ENCODE measurements at regions not wholly inside any gene's neighbourhood (a gene's known extent, or its start where the extent isn't known, plus 50 kb on each side); places are given as distances from the start of the nearest gene placed in this dataset.

DNA sequence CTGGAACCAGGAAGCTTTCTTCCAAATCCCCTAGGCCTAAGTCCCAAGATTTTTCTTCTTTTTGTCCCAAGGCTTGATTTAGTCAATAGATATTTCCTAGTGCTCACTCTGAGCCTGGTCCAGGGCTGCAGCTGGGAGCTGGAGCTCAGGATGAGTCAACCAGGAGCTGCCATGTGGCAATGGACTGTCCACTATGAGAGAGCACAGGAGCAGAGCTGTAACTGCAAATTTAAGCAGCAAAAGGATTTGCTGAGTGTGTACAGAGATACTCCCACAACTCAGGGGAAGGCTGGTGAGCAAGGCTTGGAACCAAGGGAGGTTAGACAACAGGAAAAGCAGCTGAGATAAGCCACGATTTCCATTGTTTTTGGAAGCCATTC is 92.1 kb upstream of the CXCL12 start:
- no peak for DNase-seq (ENCODE audit: low read depth)

DNA sequence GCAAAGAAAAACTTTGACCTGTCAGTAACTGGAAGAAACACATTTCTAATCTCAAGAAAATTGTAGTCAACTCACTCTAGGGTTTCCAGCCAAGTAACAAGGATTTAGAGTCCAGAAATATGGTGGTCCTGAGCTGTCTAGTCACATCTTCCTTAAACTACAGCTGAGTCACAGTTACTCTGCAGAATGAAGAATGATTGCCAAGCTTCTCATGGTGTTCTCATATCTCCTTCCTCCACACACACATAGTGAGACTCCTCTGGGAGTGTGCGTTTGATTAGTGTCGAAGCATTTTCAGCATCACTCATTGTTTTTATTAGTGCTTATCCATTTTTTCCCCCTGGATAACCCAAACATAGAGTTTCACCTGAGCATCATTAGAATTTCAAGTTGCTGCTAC is 93.1 kb upstream of the CXCL12 start:
- DNase-seq (ENCODE audit: low read depth) = no peak

DNA sequence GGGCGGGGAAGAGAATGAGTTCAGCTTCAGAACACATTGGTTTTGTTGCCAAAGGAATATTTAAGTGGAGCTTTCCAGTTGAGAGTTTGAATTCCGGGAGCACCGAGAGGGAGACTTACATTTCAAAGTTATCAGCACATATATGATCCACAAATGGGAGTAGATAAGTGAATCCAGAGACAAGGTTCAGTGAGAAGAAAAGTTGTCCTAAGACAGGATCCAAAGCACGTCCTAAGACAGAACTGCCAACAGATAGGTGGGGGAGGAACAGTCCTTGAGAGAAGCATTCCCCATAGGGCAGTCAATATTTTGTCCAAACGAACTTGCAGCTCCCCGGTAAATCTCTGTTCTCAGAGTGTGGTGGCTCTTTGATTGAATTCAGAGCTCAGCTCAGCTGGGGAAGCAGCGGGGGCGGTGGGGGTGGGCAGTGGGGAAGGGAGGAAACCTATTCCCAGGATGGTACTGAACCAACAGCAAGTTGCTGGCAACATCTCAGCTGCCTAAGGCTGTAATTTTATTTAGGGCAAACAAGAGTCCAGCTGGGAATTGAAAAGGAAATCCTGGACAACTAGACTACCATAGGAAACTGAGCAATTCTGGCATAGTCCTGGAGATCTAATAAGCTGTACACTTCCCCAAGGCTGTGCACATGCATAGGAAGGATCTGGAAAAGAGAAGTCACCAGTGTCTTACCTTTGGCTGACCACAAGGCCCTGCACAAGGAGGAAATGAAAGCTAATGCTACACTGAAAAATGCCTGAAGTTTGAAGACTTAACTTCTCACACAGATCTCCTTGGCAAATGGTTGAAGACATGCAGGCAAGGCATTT is 94.2 kb upstream of the CXCL12 start:
- DNase-seq (ENCODE audit: low read depth) = no peak

DNA sequence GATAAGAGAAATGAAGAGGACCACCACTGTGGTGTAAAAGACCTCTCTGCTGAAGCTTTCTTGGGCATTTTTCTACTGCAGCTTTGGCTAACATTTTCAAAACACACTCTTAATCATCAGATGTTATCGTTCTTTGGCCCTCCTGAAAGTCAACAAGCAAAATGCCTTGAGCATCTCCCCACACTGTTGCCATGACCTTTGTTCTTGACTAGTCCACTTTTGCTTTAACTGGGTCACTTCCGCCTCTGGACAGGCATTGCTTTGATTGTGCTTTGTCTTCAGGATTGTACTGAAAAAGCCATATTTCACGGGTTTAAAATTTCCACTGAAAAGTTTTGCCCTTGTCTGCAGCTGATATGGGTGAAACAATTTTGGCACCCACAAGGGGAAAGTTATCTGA is 107.8 kb upstream of the CXCL12 start:
- DNase-seq (ENCODE audit: low read depth) = no peak

DNA sequence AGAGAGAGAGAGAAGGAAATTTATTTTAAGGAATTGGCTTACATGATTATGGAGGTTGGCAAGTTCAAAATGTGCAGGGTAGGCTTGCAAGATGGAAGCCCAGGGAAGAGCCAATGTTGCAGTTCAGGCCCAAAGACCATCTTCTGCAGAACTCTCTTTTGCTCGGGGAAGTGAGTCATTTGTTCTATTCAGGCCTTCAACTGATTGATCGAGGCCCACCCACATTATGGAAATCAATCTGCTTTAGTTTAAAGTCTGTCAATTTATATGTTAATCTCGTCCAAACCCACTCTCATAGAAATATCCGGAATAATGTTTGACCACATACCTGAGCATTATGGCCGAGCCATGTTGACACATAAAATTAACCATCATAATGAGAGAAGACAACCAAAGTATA is 113.3 kb upstream of the CXCL12 start:
- no peak for DNase-seq (ENCODE audit: low read depth)

DNA sequence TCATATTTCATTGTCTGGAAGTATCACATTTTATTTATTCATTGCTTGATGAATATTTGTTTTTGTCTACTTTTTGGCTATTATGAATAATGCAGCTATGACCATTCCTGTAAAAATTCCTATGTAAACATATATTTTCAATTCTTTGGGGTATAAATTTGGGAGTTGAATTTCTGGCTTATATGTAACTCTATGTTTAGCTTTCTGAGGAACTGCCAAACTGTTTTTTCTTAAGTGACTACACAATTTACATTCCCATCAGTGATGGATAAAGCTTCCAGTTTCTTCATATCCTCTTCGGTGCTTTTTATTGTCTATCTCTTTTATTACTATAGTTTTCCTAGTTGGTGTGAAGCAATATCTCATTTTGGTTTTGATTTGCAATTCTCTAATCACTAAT is 115.6 kb upstream of the CXCL12 start:
- no peak for DNase-seq (ENCODE audit: low read depth)

DNA sequence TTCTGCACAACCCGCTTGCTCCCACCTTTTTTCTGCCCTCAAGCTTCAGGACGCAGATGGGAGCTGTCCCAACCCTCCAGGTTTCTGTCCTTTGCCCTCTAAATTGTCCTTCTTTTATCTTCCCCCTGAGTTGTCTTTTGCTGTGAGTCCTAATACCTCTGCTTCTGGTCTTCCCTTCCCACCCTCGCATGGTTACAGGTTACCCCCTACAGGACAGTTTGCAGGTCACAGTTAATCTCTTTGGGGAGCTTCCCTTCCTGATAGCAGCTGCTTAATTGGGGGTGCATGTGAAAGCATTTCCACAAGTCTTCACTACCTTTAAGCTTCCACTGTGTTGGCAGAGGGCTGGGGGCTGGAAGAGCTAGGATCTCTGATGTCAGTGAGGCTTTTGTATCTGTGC is 121.5 kb upstream of the CXCL12 start:
- no peak for DNase-seq (ENCODE audit: low read depth)

DNA sequence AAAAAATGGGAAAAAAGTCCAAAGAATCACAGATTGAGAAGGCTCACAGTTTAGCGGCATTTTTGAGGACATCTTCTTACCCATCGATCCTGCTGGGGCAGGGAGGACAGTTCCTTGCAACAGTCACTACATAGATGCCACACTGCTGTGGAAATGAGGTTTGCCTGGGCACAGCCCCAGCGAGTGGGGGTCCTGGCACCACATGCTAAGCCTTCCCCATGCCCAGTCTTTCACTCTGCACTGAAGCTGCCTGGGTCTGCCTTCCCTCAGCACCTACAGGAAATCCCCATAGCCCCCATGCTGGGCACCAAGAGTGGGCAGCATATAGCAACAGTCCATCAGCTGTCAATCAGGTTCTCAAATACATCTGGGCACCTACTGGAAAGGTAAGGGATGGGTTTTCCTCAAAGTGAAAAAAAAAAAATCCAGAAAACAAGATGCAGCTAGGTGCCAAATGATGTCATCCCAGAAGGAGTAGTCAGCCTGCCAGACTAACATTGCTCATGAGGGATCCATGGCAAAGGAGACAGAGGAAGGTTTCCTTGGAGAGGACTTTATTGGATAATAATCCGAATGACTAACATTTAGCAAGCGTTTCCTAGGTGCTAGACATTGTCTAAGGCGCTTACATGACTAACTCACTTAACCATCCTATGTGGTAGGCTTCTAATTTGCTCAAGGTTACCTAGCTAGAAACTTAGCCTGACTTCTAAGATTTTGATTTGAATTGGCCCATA is 125.7 kb upstream of the CXCL12 start:
- DNase-seq (ENCODE audit: low read depth) = no peak

DNA sequence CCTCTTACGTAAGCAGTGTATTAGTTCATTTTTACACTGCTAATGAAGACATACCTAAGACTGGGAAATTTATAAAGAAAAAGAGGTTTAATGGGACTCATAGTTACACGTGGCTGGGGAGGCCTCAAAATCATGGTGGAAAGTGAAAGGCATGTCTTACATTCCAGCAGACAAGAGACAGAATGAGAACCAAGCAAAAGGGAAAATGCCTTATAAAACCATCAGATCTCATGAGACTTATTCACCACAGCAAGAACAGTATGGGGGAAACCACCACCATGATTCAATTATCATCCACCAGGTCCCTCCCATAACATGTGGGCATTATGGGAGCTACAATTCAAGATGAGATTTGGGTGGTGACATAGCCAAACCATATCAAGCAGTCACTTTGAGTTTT is 126.3 kb upstream of the CXCL12 start:
- no peak for DNase-seq (ENCODE audit: low read depth)

DNA sequence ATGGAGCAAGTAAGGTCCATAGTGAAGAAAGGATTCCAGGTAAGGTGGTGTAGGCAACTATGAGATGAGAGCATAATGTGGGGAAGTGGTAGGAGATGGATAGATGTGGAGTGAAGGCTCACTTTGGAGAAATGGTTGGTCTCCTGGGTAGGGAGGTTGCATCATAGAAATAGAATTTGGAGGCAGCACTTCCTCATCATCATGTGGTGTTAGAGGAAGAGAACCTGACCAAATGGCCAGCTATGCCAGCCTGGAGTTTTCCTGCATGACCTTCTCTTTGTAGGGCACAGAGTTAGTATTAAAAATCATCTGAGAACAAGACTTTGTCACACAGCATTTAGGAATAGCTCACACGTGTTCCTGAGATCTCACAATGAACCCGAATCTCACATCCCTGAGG is 126.7 kb upstream of the CXCL12 start:
- no peak for DNase-seq (ENCODE audit: low read depth)

DNA sequence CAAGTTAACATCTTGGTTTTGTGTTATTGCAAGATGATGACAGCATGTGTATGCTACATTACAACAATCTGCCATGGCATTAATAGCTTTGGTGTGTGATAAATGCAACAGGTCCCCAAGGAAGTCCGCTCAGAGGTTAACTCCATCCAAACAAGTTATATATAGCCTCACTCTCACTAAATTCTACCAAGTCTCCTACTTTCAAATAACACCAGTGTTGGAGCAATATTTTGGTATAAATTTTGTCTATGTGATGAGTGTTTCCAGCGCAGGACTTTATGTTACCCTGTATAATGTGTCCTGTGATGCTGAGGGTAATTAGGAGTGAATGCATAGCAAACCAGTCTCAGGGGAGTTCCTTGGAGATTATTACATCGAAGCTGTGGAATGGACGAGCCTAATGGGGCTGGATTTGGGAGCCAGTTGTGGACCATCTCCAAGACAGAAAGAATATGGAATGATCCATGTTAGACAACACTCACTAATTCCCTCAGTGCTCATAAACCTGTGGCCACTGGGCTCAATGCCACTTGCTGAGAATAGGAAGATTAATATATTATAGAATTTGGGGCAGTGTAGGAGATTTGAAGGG is 127.6 kb upstream of the CXCL12 start:
- no peak for DNase-seq (ENCODE audit: low read depth)

DNA sequence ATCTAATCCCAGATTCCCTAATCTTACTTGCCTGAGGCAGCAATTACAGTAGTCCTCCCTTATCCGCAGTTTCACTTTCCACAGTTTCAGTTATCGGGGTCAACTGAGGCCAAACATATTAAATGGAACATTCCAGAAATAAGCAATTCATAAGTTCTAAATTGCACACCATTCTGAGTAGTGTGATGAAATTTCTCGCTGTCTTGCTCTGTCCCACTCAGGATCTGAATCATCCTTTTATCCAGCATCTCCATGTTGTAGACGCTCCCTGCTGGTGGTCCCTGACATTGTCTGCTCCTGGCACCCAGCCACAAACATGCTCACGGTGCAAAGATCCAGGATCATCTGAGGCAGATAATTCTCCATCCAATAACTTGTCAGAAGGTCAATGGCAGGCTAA is 128.7 kb upstream of the CXCL12 start:
- DNase-seq (ENCODE audit: low read depth) = no peak

DNA sequence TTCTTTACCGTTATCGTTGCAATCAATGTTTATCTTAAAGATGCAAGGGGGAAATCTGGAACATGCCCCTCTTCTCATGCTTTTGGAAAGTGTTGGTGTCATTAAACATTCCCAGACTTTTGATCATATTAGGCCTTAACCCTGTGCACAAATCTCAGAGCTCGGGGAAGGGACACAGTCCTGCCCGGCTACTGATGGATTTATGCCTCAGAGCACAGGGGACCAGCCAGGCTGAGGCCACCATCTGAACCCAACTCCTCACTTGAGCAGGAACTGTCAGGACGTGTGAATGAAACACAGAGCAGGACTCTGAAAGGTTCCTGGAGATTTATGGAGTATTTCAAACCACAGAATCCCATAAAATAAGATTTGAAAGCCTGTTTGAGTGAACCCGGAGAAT is 132.0 kb upstream of the CXCL12 start:
- no peak for DNase-seq (ENCODE audit: low read depth)

DNA sequence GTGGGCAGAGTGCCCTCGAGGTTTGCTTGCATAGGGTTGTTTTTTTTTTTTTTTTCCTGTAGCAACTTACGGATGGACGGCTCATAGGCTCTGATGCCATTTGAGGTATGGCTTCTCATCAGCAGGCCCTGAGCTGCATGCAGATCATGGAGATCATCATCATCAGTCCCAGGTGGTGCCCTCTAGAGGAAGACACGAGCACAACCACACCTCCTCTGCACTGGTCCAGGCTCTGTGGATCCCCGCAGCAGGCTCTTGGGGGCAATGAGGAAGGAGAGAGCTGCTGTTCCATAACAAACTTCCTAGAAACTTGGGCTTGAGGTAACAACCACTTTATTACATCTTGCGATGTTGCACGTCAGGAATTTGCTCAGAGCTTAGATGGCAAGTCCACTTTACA is 132.7 kb upstream of the CXCL12 start:
- DNase-seq (ENCODE audit: low read depth) = no peak

DNA sequence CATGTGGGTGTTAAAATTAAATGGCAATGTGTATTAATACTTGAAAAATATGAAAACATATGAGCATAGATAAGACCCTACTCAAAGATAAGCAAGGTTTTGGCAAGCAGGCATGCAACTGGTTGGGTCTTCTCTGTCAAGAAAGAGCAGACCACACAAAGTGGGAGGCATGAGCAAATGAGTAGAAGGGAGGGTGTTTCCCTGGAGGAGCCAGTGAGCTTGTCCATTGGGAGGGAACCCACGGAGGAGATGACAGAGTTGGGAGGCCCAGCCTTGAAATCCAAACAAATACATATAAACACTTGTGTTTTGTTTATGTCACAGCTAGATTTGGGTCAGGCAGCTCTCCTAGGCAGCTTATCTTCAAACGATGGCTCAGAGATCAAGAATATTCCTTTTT is 134.5 kb upstream of the CXCL12 start:
- DNase-seq (ENCODE audit: low read depth) = no peak

DNA sequence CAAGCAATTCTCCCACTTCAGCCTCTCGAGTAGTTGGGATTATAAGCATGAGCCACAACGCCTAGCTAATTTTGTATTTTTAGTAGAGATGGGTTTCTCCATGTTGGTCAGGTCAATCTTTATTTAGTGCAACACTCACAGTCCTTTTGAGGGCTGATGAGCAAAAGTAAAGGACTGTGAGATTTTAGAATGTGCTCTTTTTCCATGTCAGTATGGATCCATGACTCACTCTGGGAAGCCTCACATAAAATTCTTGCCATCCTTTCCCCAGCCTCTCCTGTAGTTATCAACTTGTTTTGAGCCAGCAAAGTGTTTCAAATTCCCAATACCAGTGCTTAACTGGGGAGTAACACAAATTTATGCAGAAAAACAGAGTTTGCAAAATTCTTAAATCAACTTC is 135.8 kb upstream of the CXCL12 start:
- no peak for DNase-seq (ENCODE audit: low read depth)

DNA sequence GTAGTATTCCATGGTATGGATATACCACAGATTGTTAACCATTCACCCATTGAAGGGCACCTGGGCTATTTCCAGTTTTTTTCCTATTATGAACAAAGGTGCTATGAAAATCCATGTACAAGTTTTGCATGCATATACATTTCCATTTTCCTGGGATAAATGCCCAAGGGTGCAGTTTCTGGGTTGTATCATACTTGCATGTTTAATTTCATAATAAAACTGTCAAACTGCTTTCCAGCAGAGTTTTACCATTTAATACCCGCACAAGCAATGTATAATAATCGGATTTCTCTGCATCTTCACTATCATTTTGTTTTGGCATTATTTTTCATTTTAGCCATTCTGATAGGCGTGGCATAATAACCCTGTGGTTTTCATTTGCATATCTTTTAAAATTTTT is 154.3 kb upstream of the CXCL12 start:
- DNase-seq (ENCODE audit: low read depth) = no peak

DNA sequence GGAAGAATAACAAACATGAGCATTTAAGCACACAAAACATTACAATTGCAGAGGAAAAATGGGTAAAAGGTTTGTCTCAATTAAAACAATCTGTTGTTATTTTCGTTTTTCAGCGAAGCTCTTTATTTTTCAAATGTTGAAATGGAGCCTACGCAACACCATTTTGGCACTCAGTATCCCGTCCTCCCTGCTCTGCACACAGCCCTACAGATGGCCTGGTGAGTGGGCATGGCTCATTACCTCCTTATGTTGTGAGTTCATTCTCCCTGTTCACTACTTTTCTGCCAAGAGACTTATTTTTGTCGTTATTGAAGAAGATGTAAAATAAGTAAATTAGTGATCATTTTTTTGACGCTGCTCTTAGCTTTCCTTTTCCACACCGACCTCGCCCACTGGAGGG is 167.8 kb upstream of the CXCL12 start:
- no peak for DNase-seq (ENCODE audit: low read depth)

DNA sequence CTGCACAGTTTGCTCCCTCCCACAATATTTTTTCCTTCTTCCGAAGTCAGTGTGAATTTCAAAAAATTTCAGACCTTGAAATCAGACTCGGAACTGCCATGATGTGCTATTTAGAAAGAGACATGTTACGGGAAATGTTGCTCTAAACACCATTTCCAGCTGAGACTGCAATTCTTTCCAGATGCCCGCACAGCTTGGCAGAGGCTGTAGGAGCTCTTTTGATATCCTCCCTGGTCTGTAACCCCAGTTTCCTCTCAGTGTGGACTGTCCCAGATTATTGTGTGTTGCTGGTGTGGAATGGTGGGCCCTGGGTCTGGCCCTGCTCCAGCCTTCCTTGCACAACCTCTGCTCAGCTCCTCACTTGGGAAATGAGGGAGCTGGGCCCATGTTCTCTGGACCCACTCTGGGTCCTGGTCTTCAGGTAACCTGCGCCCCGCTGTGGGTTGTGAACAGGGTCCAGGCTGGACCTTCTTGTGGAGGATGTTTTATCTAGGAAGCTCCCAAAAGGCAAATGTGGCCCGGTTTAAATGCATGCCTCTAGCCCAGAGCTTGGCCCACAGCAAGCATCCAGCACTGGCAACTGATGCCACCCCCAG is 172.8 kb upstream of the CXCL12 start:
- DNase-seq (ENCODE audit: low read depth) = no peak

DNA sequence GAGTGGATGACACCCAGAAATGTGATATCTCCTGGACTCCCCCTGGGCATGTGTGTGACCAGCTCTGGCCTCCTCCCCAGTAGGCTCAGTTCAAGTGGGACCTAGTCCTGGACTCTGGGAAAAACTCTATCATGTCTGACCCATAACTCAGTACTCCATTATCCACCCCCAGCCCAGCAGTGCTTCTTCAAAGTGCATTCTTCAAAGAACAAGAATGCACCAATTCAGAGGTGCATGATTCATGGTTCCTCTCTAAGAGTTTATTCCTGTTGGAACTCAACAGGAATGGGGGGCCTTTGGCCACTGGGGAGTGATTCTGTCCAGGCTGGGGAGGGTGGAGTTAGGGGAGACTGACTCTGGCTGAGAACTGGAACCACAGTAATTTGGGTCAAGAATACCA is 173.6 kb upstream of the CXCL12 start:
- no peak for DNase-seq (ENCODE audit: low read depth)

DNA sequence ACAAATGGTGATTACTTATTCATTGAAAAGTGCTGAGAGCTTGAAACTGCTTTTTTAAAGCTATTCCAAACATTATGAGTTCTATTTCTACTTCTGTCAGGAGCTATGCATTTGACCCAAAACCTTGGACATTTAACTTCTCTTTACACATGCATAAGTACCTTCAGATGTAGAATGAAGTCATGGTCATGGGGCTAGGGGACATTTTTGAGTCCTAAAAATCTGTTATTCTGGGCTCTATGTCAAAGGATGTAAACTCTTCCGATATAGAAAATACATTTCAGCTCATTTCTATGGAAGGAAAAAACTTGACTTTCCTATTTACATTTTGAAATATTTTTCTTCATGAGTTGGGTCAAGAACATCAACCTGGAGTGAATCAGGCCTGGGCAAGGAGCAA is 179.5 kb upstream of the CXCL12 start:
- no peak for DNase-seq (ENCODE audit: low read depth)

DNA sequence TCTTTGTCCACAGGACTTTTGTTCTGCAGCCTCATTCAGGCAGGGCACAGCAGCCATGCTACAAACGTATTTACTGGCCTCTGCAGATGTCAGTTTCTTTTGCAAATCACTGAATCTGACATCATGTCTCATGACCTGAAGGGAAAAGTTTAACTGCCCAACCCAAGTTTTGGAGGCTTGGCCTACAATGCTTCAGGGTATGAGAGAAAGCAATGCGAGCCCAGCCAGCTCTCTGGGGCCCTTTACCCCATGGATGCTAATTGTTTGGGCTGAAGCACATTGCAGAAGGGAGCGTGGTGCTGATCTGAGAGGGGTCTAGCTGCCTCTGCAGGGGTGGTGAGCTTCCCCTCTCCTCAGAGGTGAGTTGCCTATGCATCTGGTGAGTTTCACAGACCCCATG is 179.9 kb upstream of the CXCL12 start:
- DNase-seq (ENCODE audit: low read depth) = no peak

DNA sequence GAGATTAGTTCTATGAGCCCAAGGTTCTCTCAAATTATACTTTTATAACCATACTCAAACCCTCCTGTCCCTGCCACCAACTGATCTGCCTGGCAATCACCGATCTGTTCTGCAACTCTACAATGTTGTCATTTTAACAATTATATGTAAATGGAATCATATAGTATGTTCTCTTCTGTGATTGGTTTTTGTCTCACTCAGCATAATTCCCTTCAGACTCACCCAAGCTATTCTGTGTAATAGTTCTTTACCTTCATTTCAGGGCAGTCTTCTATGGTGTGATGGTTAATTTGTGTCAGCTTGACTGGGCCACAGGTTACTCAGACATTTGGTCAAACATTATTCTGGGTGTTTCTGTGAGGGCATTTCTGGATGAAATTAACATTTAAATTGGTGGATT is 181.9 kb upstream of the CXCL12 start:
- DNase-seq (ENCODE audit: low read depth) = no peak

Measured in activated T-helper 9 cell treated with anti-CD3 and anti-CD28 coated beads, Interleukin-2, amount 50 U/mL, for 16 hours (primary cell).